GM21576 (cell line): ENCODE measurements at regions not wholly inside any gene's neighbourhood (a gene's known extent, or its start where the extent isn't known, plus 50 kb on each side); places are given as distances from the start of the nearest gene placed in this dataset.

Experiments
- ATAC-seq: cut with Tn5 transposase; IDR thresholded peaks from one replicate; pipeline ENCODE4 v1.9.1; 2021; ENCODE audit warnings: mild to moderate bottlenecking, moderate library complexity; ENCODE audit not compliant: unreplicated experiment

- no peak for ATAC-seq
Measured at GRCh38 chr4:151820004-151820403, 59.2 kb upstream of the GATB start.

DNA sequence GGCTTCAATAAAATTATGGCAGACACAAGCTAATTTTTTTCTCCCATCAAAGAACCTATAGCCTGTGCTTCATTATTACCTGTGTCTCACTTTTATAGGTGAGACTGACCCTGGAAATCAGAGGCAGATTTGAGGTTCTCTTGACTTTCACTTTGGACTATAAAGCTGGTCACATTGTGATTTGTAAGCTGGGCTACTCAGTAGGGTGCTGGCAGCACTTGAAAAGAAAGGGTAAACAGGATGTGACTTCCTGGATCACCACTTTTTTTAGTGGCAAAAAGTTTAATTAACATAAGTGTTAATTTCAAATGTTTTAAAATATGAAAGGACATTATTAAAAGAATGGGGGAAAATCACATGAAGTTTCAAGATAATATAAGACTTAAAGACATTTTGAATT, 50.6 kb upstream of the GATB start:
- no peak for ATAC-seq
